ENCODE measurements at regions not wholly inside any gene's neighbourhood (a gene's known extent, or its start where the extent isn't known, plus 50 kb on each side); places are given as distances from the start of the nearest gene placed in this dataset.
"Not testable (repeated sequence)": the region's sequence is repeated elsewhere in the genome, so short reads cannot be mapped to it uniquely, and the experiment has no call there.

GRCh38 chr6:158881884-158882283 lies 62.7 kb upstream of the EZR start:
- H3K27ac ChIP-seq; H3K27me3 ChIP-seq; DNase-seq; H3K4me3 ChIP-seq (replicated peaks in 1 of 3); intact Hi-C loops (cut with DNase I); H3K36me3 ChIP-seq; H3K4me1 ChIP-seq; H3K9me3 ChIP-seq: not testable (repeated sequence)
- 77 to 79% methylated on average over 3 of the region's 3 CpGs for WGBS, 2 donors

GRCh38 chr6:158881276-158881675 lies 62.1 kb upstream of the EZR start:
- H3K27ac ChIP-seq; intact Hi-C loops (cut with DNase I); H3K36me3 ChIP-seq; H3K4me1 ChIP-seq; H3K4me3 ChIP-seq (replicated peaks in 1 of 3); DNase-seq; H3K9me3 ChIP-seq; H3K27me3 ChIP-seq: not testable (repeated sequence)
- 41 to 75% methylated on average over 1 of the region's 1 CpG for WGBS, 2 donors

DNA sequence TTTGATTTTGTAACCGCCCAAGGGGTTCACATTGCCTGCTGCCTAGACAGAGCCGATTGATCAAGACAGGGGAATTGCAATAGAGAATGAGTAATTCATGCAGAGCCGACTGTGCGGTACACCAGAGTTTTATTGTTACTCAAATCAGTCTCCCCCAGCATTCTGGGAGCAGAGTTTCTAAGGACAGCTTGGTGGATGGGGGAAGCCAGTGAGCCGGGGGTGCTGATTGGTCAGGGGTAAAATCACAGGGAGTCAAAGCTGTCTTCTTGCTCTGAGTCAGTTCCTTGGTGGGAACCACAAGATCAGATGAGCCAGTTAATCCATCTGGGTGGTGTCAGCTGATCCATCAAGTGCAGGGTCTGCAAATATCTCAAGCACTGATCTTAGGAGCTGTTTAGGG lies 60.0 kb upstream of the EZR start:
- intact Hi-C loops (cut with DNase I) = no loop called here
- Histone ChIP-seq H3K9me3 (no peaks in the 10 kb centered on the region), H3K4me1 (no peaks in the 10 kb centered on the region), H3K27ac (no peak overlapping the region), H3K4me3 (replicated peaks in 1 of 3) (no peak overlapping the region), H3K36me3 (no peaks in the 10 kb centered on the region), H3K27me3 (no peaks in the 10 kb centered on the region)
- TF ChIP-seq, protein P1, sequence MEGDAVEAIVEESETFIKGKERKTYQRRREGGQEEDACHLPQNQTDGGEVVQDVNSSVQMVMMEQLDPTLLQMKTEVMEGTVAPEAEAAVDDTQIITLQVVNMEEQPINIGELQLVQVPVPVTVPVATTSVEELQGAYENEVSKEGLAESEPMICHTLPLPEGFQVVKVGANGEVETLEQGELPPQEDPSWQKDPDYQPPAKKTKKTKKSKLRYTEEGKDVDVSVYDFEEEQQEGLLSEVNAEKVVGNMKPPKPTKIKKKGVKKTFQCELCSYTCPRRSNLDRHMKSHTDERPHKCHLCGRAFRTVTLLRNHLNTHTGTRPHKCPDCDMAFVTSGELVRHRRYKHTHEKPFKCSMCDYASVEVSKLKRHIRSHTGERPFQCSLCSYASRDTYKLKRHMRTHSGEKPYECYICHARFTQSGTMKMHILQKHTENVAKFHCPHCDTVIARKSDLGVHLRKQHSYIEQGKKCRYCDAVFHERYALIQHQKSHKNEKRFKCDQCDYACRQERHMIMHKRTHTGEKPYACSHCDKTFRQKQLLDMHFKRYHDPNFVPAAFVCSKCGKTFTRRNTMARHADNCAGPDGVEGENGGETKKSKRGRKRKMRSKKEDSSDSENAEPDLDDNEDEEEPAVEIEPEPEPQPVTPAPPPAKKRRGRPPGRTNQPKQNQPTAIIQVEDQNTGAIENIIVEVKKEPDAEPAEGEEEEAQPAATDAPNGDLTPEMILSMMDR (IDR thresholded peaks at IDR 0.05) = no peak
- no peak for TF ChIP-seq POLR2A (IDR thresholded peaks at IDR 0.05)
- 92% methylated on average over 5 of the region's 5 CpGs for WGBS, 2 donors
- no peak for DNase-seq

GRCh38 chr6:158877716-158878115 lies 58.5 kb upstream of the EZR start:
- Histone ChIP-seq H3K27me3 (no peaks in the 10 kb centered on the region), H3K9me3 (no peaks in the 10 kb centered on the region), H3K4me1 (no peaks in the 10 kb centered on the region), H3K27ac (no peak overlapping the region), H3K36me3 (no peaks in the 10 kb centered on the region), H3K4me3 (replicated peaks in 1 of 3) (no peak overlapping the region)
- intact Hi-C loops (cut with DNase I) = no loop called here
- 95 to 98% methylated on average over 1 of the region's 1 CpG for WGBS, 2 donors
- no peak for DNase-seq
- TF ChIP-seq POLR2A (IDR thresholded peaks at IDR 0.05) = no peak
- TF ChIP-seq, protein P1 (IDR thresholded peaks at IDR 0.05) = no peak

GRCh38 chr6:158876886-158877285 lies 57.7 kb upstream of the EZR start:
- H3K9me3 ChIP-seq = no peaks in the 10 kb centered on the region
- no peak for DNase-seq
- intact Hi-C loops (cut with DNase I) = no loop called here
- TF ChIP-seq, protein P1 (IDR thresholded peaks at IDR 0.05) = no peak
- TF ChIP-seq POLR2A (IDR thresholded peaks at IDR 0.05) = no peak
- H3K4me3 ChIP-seq (replicated peaks in 1 of 3) = no peak overlapping the region
- H3K36me3 ChIP-seq = no peaks in the 10 kb centered on the region
- no peak overlapping the region for H3K27ac ChIP-seq
- H3K4me1 ChIP-seq = no peaks in the 10 kb centered on the region
- WGBS, 2 donors = 85 to 92% methylated on average over 1 of the region's 1 CpG
- H3K27me3 ChIP-seq = no peaks in the 10 kb centered on the region

GRCh38 chr6:158870649-158870957 lies 51.4 kb upstream of the EZR start:
- WGBS, 2 donors = 91 to 96% methylated on average over 4 of the region's 4 CpGs

More at GRCh38 chr6:158870649-158870957, 51.4 kb upstream of the EZR start:
- H3K27ac ChIP-seq = peak overlapping the region in 2 of 3 donors; percentile 94 to 98
- H3K4me3 ChIP-seq (replicated peaks in 1 of 3) = no peak overlapping the region
- no peaks in the 10 kb centered on the region for H3K36me3 ChIP-seq
- TF ChIP-seq, protein P1 (IDR thresholded peaks at IDR 0.05) = no peak
- no peak for TF ChIP-seq POLR2A (IDR thresholded peaks at IDR 0.05)
- intact Hi-C loops (cut with DNase I) = no loop called here
- no peak for DNase-seq
- H3K4me1 ChIP-seq = peaks cover 32 to 33% of the 10 kb centered on the region in 2 donors
- no peaks in the 10 kb centered on the region for H3K9me3 ChIP-seq
- no peaks in the 10 kb centered on the region for H3K27me3 ChIP-seq
